ENCODE measurements at regions not wholly inside any gene's neighbourhood (a gene's known extent, or its start where the extent isn't known, plus 50 kb on each side); places are given as distances from the start of the nearest gene placed in this dataset.

GRCh38 chr16:77581706-77582105, 140.6 kb upstream of the NUDT7 start:
- no peak for TF ChIP-seq CTCF (IDR thresholded peaks at IDR 0.05 in 4 of 5, conservative IDR thresholded peaks at IDR 0.05 in 1 of 5)
- TF ChIP-seq POLR2A (IDR thresholded peaks at IDR 0.05), result no peak

Measured in gastrocnemius medialis (tissue), 4 donors.